ENCODE measurements at regions not wholly inside any gene's neighbourhood (a gene's known extent, or its start where the extent isn't known, plus 50 kb on each side); places are given as distances from the start of the nearest gene placed in this dataset.

DNA sequence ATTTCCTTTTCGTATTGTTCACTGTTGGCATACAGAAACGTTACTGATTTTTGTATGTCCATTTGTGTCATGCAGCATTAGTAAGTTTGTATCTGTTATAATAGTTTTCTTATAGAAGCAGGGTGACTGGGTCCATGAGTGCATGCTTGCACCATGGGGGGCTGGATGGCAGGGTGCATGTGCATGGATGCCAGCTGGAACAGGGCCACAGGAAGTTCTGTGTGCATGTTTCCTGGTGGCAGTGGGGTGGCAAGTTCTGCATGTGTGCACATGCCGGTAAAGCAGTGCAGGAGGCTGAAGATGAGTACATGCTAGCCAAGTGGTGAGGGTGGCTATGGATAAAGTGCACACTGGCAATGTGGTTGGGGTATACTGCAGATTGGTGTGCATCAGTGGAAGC, 468.0 kb upstream of the KLHL4 start:
- DNase-seq (ENCODE audit: low spot score in 2 of 2, unreplicated experiment in 2 of 2) = no peak

GRCh38 chrX:87063642-87064041, 454.0 kb upstream of the KLHL4 start:
- TF ChIP-seq CTCF (IDR thresholded peaks at IDR 0.05; ENCODE audit: unreplicated experiment) = no peak
- H3K4me3 Mint-ChIP-seq = no peak overlapping the region
- H3K36me3 Mint-ChIP-seq = no peaks in the 10 kb centered on the region
- no peaks in the 10 kb centered on the region for H3K4me1 Mint-ChIP-seq
- no peaks in the 10 kb centered on the region for H3K9me3 Mint-ChIP-seq
- H3K27me3 Mint-ChIP-seq (ENCODE audit: low read depth) = no peaks in the 10 kb centered on the region
- no peak for DNase-seq (ENCODE audit: low spot score in 2 of 2, unreplicated experiment in 2 of 2)
- H3K27ac Mint-ChIP-seq = no peak overlapping the region

More for the DNA sequence above, 468.0 kb upstream of the KLHL4 start:
- Mint-ChIP-seq H3K4me1 (no peaks in the 10 kb centered on the region), H3K27me3 (ENCODE audit: low read depth) (no peaks in the 10 kb centered on the region), H3K27ac (no peak overlapping the region), H3K4me3 (no peak overlapping the region), H3K9me3 (peaks cover 26% of the 10 kb centered on the region), H3K36me3 (no peaks in the 10 kb centered on the region)
- TF ChIP-seq CTCF (IDR thresholded peaks at IDR 0.05; ENCODE audit: unreplicated experiment) = no peak

DNA sequence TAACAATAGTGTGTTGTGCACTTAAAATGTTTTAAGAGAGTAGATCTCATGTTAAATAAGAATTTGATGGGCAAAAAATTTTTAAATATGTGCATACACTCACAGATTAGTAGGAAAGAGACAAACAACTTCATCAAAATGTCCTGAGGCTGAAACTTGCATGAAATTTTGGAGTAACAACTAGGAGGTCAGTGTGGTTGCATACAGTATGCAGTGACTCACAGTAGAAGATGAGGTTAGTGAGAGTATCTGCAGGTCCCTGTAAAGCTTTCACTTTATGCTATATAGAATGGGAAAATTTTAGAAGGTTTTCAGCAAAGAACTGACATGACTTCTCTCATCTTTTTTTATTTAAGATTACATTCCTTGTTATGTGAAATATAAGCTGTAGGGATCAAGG, 453.1 kb upstream of the KLHL4 start:
- no peaks in the 10 kb centered on the region for H3K36me3 Mint-ChIP-seq
- H3K4me3 Mint-ChIP-seq = no peak overlapping the region
- H3K4me1 Mint-ChIP-seq = no peaks in the 10 kb centered on the region

DNA sequence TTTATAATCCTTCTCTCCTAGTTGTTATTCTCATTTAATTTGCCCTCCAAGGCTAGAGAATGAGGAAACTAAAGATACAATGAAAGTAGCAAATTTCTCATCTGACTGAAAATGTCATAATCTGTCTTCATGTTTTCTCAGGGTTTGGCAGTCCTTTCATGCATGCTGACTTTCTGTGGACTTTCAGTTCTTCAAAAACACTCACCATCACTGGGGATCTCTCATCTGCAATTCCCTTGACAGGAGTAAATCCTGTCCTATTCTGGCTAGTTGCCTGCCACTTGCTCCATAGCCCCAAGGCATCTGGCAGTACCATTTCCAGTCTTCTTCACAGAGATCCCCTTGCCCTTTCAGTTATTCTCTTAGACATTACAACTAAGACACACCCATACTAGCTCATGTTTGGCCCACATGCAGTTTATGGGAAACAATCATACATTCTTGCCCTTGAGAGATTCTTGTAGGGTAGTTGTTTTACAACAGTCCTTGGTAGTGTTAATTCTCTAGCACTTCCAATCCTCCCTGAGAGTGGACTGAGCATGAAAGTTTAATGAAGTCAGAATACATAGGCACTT, 449.7 kb upstream of the KLHL4 start:
- Mint-ChIP-seq H3K27me3 (ENCODE audit: low read depth) (no peaks in the 10 kb centered on the region), H3K9me3 (no peaks in the 10 kb centered on the region), H3K4me3 (no peak overlapping the region), H3K36me3 (no peaks in the 10 kb centered on the region), H3K4me1 (no peaks in the 10 kb centered on the region), H3K27ac (no peak overlapping the region)
- no peak for TF ChIP-seq CTCF (IDR thresholded peaks at IDR 0.05; ENCODE audit: unreplicated experiment)
- DNase-seq (ENCODE audit: low spot score in 2 of 2, unreplicated experiment in 2 of 2) = no peak

More for the DNA sequence above, 453.1 kb upstream of the KLHL4 start:
- no peak for DNase-seq (ENCODE audit: low spot score in 2 of 2, unreplicated experiment in 2 of 2)
- no peak overlapping the region for H3K27ac Mint-ChIP-seq
- H3K27me3 Mint-ChIP-seq (ENCODE audit: low read depth) = no peaks in the 10 kb centered on the region
- TF ChIP-seq CTCF (IDR thresholded peaks at IDR 0.05; ENCODE audit: unreplicated experiment) = no peak
- no peaks in the 10 kb centered on the region for H3K9me3 Mint-ChIP-seq

- no peak overlapping the region for H3K27ac Mint-ChIP-seq
- no peaks in the 10 kb centered on the region for H3K36me3 Mint-ChIP-seq
- no peak overlapping the region for H3K4me3 Mint-ChIP-seq
- H3K27me3 Mint-ChIP-seq (ENCODE audit: low read depth) = no peaks in the 10 kb centered on the region
- no peak for DNase-seq (ENCODE audit: low spot score in 2 of 2, unreplicated experiment in 2 of 2)
- H3K9me3 Mint-ChIP-seq = peaks cover 18% of the 10 kb centered on the region
- H3K4me1 Mint-ChIP-seq = no peaks in the 10 kb centered on the region
- TF ChIP-seq CTCF (IDR thresholded peaks at IDR 0.05; ENCODE audit: unreplicated experiment) = no peak
Observed at GRCh38 chrX:87078231-87078630, 439.4 kb upstream of the KLHL4 start.

DNA sequence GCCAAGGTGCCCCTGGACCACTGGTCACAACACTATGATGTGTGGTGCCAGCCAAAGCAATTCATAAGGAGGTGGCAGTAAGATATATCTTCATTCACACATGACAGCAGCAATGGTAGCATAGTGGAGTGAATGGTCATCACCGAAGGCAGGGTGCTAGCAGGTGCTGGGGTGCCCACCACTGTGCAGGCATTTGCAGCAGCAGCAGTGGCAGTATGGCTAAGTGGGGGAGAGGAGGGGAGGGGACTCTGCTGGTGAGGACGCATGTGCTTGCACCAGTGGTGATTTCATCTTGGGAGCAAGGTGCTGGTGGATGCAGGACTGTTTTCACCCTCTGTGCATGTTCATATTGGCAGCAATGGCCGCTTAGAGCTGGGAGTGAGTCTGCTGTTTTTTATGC, 419.1 kb upstream of the KLHL4 start:
- Mint-ChIP-seq H3K36me3 (no peaks in the 10 kb centered on the region), H3K4me1 (no peaks in the 10 kb centered on the region), H3K9me3 (no peaks in the 10 kb centered on the region), H3K27me3 (ENCODE audit: low read depth) (no peaks in the 10 kb centered on the region), H3K27ac (no peak overlapping the region), H3K4me3 (no peak overlapping the region)
- no peak for DNase-seq (ENCODE audit: low spot score in 2 of 2, unreplicated experiment in 2 of 2)
- TF ChIP-seq CTCF (IDR thresholded peaks at IDR 0.05; ENCODE audit: unreplicated experiment) = no peak
